ENCODE measurements at regions not wholly inside any gene's neighbourhood (a gene's known extent, or its start where the extent isn't known, plus 50 kb on each side); places are given as distances from the start of the nearest gene placed in this dataset.

DNA sequence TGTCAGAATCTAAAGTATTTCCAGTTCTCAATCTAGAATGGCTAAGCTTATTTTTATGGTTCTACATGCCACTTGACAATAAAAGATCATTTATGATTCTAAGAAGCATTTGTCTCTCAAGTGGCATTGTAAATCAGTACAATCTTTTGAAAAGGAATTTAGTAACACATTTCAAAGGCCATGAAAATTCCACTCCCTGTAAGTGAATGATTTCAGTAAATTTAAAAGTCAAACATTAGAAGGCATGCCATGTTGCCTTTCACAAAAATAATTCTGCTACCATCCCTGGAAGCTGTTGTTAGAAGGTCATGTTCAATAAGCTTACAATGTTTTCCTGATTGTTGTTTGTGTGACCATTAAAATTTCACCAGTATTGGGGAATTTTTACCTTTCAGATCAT, 142.9 kb downstream of the RPIA start:
- no peak for DNase-seq

DNA sequence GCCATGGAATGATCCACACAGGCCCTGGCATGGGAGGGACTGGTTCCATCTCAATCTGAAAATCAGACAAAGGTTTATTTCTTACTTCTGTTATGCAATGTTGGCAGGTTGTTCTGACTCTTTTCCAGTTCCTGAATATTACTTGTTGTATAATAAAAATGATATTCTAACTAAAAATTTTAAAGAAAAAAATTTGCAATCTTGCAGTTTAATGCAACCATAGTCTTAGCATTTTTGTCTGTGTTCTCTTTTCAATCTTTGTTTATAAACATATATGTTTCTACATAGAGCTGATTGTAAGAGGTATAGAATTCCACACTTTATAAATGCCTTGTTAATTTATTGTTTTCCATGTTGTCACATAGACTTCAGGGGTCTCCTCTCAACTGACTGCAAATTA, 143.4 kb downstream of the RPIA start:
- no peak for DNase-seq

DNA sequence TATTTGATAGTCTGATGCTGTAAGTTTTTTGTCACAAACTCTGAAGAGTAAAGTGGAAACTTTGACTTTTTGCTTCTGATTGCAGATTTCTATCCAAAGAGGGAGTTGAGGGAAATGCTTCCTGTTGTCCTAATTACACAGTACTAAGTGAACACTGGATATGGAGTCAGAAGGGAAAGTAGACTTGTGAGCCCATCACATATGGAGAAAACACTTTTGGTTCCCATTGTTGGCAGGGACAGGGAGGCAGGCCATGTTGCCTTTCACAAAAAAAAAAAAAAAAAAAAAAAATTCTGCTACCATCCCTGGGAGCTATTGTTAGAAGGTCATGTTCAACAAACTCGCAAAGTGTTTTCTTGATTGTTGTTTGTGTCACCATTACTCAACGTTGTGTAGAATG, 144.3 kb downstream of the RPIA start:
- no peak for DNase-seq

GRCh38 chr2:88836351-88836750, 144.9 kb downstream of the RPIA start:
- DNase-seq, result no peak

GRCh38 chr2:88837511-88838160, 146.2 kb downstream of the RPIA start:
- DNase-seq, result no peak

DNA sequence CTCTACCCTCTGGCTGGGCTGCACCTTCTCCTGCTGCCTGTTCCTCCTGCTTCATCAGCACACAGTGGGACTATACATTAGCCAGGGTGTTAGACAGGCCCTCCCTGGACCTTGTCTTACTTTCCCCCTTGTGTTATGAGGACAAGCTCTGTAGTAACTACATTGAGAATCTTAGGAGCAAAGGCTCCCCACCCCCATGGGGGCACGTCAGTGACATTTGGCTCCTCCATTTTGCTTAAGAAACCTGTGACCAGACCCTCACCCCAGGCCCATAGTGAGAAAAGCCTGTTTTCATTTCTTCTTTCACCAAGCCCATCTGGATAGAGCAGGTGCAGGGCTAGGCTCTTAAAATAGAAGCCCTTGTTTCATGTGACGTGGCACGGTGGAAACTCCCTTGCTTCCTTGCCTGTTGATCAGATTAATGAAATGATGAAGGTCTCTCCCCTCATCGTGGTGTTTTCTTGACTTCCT, 146.7 kb downstream of the RPIA start:
- DNase-seq, result no peak

DNA sequence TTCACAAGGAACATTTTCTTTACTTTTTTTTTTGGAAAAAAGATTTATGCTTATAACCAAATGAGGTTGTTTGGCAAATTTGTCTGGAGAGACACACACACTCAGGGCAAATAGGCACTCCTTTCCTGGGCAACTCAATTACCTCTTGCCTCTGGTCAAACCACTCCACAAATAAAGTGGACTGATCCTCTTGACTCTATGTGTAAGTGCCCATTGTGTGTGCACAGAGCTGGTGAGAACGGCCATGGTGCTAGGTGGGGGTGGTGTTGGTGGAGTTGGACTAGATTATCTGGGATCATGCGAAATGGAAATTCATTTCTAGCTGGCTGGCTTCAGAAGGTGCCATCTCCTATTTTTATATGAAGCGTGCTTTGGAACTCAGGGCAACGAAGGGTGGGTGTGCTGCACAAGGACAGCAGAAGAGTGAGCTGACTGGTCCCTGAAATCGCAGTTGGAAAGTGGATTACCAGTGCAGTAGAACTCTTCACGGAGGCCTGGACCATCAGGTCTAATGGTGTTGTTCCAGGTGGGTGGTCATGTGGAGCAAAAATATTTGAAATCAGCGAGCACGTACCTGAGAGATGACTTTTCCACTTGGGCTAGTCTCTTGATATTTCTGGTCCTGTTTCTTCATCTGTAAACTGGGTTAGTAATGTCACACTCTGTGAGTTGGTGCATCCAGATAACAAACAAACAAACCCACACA, 149.9 kb downstream of the RPIA start:
- DNase-seq, result no peak

DNA sequence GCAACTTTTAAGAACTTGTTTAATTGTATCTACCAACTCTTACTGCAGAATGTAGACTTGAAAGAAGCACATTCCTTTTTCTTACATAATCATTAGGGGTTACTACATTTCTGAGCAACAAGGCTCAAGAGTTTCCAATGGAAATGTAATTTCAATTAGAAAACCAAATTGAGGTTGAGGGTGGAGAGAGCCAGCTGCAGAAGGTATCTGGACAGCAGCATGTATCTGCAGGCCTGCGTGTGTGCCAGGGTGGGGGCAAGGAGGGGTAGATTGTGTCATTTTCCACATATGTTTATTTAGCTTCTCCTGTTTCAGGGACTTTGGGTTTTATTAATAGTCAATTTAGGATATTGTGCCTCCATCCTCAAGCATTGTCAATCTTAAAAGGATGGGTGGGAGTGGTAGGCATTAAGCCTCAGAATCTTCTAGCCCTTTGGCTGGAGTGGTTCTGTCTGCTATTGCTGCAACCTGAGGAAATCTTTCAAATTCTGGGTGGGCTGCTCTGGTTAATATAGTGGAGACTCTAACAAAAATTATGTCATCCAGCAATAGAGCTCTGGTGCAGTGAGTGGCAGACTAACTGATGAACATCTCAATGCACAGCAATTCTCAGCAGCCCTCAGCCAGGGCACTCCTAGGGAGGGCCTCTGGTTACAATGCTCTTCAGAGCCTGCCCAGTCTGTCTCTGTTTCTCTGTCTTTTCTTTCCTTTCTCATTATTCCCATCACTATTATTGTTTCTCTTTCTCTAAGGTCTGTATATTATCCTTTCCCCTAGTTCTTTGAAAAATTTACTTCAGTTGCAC, 151.4 kb downstream of the RPIA start:
- no peak for DNase-seq

DNA sequence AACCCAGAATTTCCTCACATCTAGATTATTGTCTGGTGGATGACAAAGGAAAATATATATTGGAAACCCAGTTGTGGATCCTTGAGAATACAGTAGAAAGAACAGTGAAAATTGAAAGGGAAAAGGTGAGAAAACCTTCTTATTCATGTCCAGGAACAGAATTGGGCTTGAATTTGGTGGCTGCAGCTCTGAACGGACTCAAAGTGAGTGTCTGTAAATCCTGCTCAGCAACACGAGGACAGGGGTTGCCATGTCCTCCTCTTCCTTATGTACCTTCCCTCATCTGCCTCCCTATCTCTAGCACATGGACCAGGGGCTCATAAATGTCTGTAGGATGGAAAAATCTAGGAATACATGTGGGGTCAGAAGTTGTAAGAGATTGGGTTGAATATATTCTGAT, 152.2 kb downstream of the RPIA start:
- no peak for DNase-seq

DNA sequence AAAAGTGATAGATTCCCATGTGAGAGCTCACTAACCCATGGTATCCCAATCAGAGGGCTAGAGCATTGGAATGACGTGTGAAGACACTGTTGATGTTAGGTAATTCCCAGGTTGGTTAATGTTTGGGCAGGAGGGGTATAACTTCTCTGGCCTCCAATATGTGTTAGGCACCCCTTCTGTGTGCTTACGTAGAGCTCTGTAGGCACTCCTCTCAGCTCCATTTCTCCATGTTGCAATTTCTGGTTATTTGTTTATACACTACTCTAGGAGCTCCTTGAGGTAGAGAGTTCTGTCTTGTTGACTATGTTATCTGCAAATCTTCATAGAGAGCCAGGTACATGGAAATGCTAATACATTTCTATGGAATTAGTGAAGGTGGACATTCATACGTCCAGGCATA, 153.5 kb downstream of the RPIA start:
- DNase-seq, result no peak

DNA sequence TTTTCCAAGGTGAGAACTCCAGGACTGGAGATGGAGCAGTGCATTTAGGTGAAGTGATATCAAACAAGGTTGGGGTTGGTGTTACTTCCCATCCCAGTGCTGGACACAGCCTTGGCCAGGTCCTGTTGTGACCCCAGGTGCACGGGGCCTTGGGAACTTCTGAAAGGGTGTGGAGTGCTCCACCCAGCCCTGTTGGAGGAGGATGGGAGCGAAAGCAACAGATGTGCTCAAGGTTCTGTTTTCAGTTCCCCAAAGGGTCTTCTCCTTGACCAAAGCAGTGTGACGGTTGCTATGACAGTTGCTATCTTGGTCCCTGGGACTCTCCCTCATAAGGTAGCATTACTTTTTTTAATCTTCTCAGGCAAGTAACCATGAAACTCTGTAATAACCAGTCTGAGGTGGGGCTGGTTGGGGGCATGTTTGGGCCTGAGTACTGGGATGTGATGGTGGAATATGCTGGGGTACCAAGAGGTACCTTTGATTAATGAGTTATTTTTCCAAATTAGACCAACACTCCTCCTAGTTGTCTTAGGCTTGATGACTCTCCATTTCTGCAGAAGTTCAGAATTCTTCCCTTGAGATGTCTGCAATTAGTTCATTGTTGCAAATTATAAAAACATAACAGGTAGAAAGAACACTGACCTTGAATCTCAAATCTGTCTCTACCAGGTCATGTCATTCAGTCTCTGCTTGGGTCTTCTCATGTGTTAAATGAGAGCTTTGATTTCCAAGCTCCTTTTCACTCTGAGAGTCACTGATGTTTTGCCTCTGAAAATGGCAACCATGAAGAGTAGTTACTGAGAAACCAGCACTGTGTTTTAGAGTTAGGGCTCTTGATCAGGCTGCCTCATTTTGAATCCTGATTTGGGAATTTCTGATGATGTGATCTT, 154.5 kb downstream of the RPIA start:
- DNase-seq, result no peak

GRCh38 chr2:88852753-88853402, 161.4 kb downstream of the RPIA start:
- no peak for DNase-seq

DNA sequence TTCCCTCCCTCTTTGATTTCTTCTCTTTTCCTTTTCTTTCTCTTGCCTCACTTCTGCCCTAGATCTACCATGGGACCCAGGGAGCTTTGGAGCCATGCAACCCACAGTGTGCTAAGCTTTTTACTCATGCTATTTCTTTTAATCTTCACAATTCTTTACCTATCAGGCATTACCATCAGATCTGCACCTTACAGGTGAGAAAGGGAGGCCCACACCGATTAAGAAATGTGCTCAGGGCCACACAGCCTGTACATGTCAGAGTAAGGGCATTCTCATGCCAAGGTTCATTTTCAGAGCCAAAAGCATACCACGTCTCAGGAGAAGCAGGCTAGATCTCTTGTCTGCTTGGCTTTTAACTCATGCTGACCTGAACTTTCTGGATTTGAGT, 161.9 kb downstream of the RPIA start:
- DNase-seq, result no peak

GRCh38 chr2:88854528-88854927, 163.1 kb downstream of the RPIA start:
- DNase-seq, result no peak

GRCh38 chr2:88855620-88856408, 164.3 kb downstream of the RPIA start:
- DNase-seq, result no peak

GRCh38 chr2:88856409-88857135, 165.1 kb downstream of the RPIA start:
- no peak for DNase-seq

DNA sequence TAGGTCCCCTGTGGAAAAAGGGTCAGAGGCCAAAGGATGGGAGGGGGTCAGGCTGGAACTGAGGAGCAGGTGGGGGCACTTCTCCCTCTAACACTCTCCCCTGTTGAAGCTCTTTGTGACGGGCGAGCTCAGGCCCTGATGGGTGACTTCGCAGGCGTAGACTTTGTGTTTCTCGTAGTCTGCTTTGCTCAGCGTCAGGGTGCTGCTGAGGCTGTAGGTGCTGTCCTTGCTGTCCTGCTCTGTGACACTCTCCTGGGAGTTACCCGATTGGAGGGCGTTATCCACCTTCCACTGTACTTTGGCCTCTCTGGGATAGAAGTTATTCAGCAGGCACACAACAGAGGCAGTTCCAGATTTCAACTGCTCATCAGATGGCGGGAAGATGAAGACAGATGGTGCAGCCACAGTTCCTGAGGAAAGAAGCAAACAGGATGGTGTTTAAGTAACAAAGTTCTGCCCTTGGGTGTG, 165.8 kb downstream of the RPIA start:
- DNase-seq, result no peak

- no peak for DNase-seq
These were observed 166.5 kb downstream of the RPIA start for GRCh38 chr2:88857951-88858411.

GRCh38 chr2:88859461-88859860, 168.0 kb downstream of the RPIA start:
- no peak for DNase-seq

GRCh38 chr2:88860421-88861075, 169.1 kb downstream of the RPIA start:
- DNase-seq, result no peak

All from DMS153 (cell line).